ENCODE measurements at regions not wholly inside any gene's neighbourhood (a gene's known extent, or its start where the extent isn't known, plus 50 kb on each side); places are given as distances from the start of the nearest gene placed in this dataset.

- no peak for TF ChIP-seq CTCF (IDR thresholded peaks at IDR 0.05 in 4 of 5, conservative IDR thresholded peaks at IDR 0.05 in 1 of 5)
- TF ChIP-seq POLR2A (IDR thresholded peaks at IDR 0.05), result no peak
Measured at GRCh38 chr3:167876620-167877281, 141.2 kb downstream of the SERPINI1 start.
